ENCODE measurements at regions not wholly inside any gene's neighbourhood (a gene's known extent, or its start where the extent isn't known, plus 50 kb on each side); places are given as distances from the start of the nearest gene placed in this dataset.

- peaks cover 0 to 30% (median 13%) of the 10 kb centered on the region in 12 donors for H3K4me1 ChIP-seq
- no peak overlapping the region for H3K4me3 ChIP-seq
- DNase-seq (no peak), ATAC-seq (no peak)
- no peak overlapping the region for H3K27ac ChIP-seq
- TF ChIP-seq, protein P1, sequence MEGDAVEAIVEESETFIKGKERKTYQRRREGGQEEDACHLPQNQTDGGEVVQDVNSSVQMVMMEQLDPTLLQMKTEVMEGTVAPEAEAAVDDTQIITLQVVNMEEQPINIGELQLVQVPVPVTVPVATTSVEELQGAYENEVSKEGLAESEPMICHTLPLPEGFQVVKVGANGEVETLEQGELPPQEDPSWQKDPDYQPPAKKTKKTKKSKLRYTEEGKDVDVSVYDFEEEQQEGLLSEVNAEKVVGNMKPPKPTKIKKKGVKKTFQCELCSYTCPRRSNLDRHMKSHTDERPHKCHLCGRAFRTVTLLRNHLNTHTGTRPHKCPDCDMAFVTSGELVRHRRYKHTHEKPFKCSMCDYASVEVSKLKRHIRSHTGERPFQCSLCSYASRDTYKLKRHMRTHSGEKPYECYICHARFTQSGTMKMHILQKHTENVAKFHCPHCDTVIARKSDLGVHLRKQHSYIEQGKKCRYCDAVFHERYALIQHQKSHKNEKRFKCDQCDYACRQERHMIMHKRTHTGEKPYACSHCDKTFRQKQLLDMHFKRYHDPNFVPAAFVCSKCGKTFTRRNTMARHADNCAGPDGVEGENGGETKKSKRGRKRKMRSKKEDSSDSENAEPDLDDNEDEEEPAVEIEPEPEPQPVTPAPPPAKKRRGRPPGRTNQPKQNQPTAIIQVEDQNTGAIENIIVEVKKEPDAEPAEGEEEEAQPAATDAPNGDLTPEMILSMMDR (IDR thresholded peaks at IDR 0.05), result no peak
- TF ChIP-seq POLR2A (IDR thresholded peaks at IDR 0.05), result no peak
- H3K27me3 ChIP-seq, result no peaks in the 10 kb centered on the region
- H3K9me3 ChIP-seq, result peaks cover 0 to 18% (median 2%) of the 10 kb centered on the region in 12 donors
- no peaks in the 10 kb centered on the region for H3K36me3 ChIP-seq
- intact Hi-C loops (cut with DNase I), result no loop called here
- WGBS, 4 donors, result 79 to 96% (median 82%) methylated on average over 2 of the region's 2 CpGs
Observed at GRCh38 chr6:2482773-2483172, 237.4 kb upstream of the GMDS start.

DNA sequence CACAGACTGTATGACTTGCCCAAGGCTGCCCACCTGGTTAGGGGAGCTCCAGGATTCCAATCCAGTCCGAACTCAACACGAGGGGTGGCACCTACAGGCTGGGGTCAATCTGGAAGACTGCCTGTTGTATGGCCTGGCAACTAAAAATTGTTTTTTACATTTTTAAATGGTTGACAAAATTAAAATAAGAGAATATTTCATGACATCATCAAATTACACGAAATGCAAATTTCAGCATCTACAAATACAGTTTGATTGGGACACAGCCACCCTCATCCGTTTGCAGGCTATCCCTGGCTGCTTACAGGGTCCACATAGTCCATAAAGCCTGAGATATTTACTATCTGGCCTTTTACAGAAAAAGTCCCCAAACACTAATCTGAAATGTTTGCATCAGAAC lies 235.9 kb upstream of the GMDS start:
- no peak for DNase-seq
- TF ChIP-seq, protein P1 (IDR thresholded peaks at IDR 0.05), result no peak
- no peak for TF ChIP-seq POLR2A (IDR thresholded peaks at IDR 0.05)
- peaks cover 0 to 37% (median 15%) of the 10 kb centered on the region in 12 donors for H3K4me1 ChIP-seq
- no peak for ATAC-seq
- intact Hi-C loops (cut with DNase I), result no loop called here
- peak overlapping the region in 3 of 12 donors; percentile 56 to 59 (median 59) for H3K27ac ChIP-seq
- peaks cover 0 to 18% (median 2%) of the 10 kb centered on the region in 12 donors for H3K9me3 ChIP-seq
- 89 to 92% (median 91%) methylated on average over 4 of the region's 4 CpGs for WGBS, 4 donors
- H3K36me3 ChIP-seq, result no peaks in the 10 kb centered on the region
- H3K27me3 ChIP-seq, result no peaks in the 10 kb centered on the region
- no peak overlapping the region for H3K4me3 ChIP-seq

DNA sequence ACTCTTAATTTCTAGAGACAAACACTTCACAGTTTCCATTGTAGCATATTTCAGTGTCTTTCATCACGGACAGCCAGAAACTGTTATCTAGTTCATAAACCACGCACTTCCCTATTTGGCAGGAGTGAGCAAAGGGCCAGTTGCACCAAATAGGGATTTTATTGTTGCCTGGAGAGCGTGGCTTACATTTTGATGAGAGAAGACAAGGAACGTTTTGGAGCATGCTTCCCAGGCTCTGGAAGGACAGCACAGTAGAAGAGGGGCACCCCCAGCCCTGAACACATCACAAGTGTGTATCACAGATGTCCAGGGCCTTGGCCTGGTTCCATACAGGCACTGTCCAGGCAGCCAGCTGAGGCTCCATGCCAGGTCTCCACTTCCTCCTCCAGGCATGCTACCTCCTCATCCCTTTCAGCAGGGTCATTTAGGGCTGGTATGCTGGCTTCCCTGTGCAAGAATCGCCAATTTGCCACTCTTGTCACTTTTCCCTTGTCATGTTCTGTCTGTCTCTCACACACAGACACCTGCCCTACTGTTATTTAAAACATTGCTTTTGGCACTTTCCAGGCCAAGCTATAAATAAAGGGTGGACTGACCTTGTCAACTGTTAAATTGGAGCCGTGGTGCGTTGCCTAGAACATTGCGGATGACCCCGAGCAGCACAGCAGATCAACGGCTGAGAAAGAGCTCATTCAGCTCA lies 235.0 kb upstream of the GMDS start:
- H3K27me3 ChIP-seq, result no peaks in the 10 kb centered on the region
- DNase-seq (peak; percentile 45 to 84 (median 57)), ATAC-seq (peak; percentile 84 to 93 (median 86))
- WGBS, 4 donors, result 25 to 41% (median 34%) methylated on average over 10 of the region's 10 CpGs
- peaks cover 0 to 37% (median 15%) of the 10 kb centered on the region in 12 donors for H3K4me1 ChIP-seq
- peak overlapping the region in 8 of 12 donors; percentile 13 to 59 (median 56) for H3K27ac ChIP-seq
- H3K4me3 ChIP-seq, result no peak overlapping the region
- intact Hi-C loops (cut with DNase I), result no loop called here
- H3K9me3 ChIP-seq, result peaks cover 0 to 18% (median 2%) of the 10 kb centered on the region in 12 donors
- no peaks in the 10 kb centered on the region for H3K36me3 ChIP-seq
- no peak for TF ChIP-seq POLR2A (IDR thresholded peaks at IDR 0.05)
- TF ChIP-seq, protein P1 (IDR thresholded peaks at IDR 0.05), result no peak

DNA sequence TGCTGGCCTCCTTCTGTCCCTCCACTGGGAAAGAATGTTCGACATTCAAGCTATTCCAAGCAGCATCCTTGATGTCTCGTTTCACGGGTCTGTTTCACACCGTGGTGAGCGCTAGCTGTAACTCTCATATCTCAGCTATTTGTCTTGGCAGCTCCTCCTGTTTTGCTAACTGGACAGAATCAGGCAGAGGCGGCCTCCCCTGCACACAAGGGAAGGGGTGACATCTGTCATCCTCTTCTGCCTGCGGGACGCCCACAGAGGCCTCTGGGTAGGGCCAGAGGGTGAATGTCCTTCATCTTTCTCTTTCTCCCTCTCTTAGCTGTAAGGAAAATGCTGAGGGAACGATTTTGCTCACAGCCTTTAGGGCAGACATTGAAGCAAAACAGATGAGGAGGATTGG lies 232.8 kb upstream of the GMDS start:
- Histone ChIP-seq H3K4me1 (peaks cover 0 to 37% (median 15%) of the 10 kb centered on the region in 12 donors), H3K36me3 (no peaks in the 10 kb centered on the region), H3K9me3 (peaks cover 0 to 11% (median 2%) of the 10 kb centered on the region in 12 donors), H3K27ac (peak overlapping the region in 8 of 12 donors; percentile 15 to 81 (median 48)), H3K4me3 (no peak overlapping the region), H3K27me3 (no peaks in the 10 kb centered on the region)
- WGBS, 4 donors, result 7 to 19% (median 11%) methylated on average over 9 of the region's 9 CpGs
- TF ChIP-seq, protein P1 (IDR thresholded peaks at IDR 0.05), result no peak
- TF ChIP-seq POLR2A (IDR thresholded peaks at IDR 0.05), result no peak
- DNase-seq (peak in 2 of 5 donors; percentile 16 to 44), ATAC-seq (peak; percentile 29 to 64 (median 38))
- intact Hi-C loops (cut with DNase I), result loop anchor here in 1 of 10 donors (10.0 kb wide), 1 partner anchor 157 kb away; no protein-coding TSS in a partner anchor
